ENCODE measurements at regions not wholly inside any gene's neighbourhood (a gene's known extent, or its start where the extent isn't known, plus 50 kb on each side); places are given as distances from the start of the nearest gene placed in this dataset.

DNA sequence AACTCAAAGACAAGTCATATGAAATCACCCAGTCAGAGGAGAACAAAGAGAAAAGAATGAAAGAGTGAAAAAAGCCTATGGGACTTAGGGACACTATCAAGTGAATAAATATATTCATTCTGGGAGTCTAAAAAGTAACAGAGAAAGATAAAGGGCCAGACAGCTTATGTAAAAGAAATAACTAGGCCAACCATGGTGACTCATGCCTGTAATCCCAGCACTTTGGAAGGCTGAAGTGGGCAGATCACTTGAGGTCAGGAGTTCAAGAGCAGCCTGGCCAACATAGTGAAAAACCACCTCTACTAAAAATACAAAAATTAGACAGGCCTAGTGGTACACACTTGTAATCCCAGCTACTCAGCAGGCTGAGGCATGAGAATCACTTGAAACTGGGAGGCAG is 154.7 kb upstream of the TMEM106B start:
- Histone ChIP-seq H3K27me3 (replicated peaks; ENCODE audit: control insufficient read depth, insufficient read depth, low read length) (no peaks in the 10 kb centered on the region), H3K4me3 (ENCODE audit: low read depth, low read length) (no peak overlapping the region), H3K36me3 (ENCODE audit: control insufficient read depth, insufficient read depth, low read length) (no peaks in the 10 kb centered on the region), H3K4me1 (no peaks in the 10 kb centered on the region), H3K9me3 (0 out of 2 replicates have a peak, but pooled peaks cover 5% of the 10 kb centered on the region)
- Mint-ChIP-seq H3K27ac (ENCODE audit: unreplicated experiment) (no peak overlapping the region), H3K36me3 (ENCODE audit: insufficient read depth, unreplicated experiment) (no peaks in the 10 kb centered on the region), H3K4me3 (ENCODE audit: unreplicated experiment) (no peak overlapping the region), H3K9me3 (ENCODE audit: unreplicated experiment) (peaks cover 30% of the 10 kb centered on the region), H3K27me3 (ENCODE audit: insufficient read depth, unreplicated experiment) (no peaks in the 10 kb centered on the region), H3K4me1 (ENCODE audit: low read depth, unreplicated experiment) (no peaks in the 10 kb centered on the region)
- DNase-seq: no peak
- ChIA-PET CTCF (no interaction called here), POLR2A (no interaction called here)
- intact Hi-C loops (cut with micrococcal nuclease; ENCODE audit: unreplicated experiment): no loop called here
- TF ChIP-seq, protein P1, sequence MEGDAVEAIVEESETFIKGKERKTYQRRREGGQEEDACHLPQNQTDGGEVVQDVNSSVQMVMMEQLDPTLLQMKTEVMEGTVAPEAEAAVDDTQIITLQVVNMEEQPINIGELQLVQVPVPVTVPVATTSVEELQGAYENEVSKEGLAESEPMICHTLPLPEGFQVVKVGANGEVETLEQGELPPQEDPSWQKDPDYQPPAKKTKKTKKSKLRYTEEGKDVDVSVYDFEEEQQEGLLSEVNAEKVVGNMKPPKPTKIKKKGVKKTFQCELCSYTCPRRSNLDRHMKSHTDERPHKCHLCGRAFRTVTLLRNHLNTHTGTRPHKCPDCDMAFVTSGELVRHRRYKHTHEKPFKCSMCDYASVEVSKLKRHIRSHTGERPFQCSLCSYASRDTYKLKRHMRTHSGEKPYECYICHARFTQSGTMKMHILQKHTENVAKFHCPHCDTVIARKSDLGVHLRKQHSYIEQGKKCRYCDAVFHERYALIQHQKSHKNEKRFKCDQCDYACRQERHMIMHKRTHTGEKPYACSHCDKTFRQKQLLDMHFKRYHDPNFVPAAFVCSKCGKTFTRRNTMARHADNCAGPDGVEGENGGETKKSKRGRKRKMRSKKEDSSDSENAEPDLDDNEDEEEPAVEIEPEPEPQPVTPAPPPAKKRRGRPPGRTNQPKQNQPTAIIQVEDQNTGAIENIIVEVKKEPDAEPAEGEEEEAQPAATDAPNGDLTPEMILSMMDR (IDR thresholded peaks at IDR 0.05; ENCODE audit: insufficient read depth in 1 of 2, low read depth in 1 of 2, low read length in 1 of 2, severe bottlenecking in 1 of 2, unreplicated experiment in 1 of 2): no peak
- no TSS peak for BruUV-seq (replicated peaks)

DNA sequence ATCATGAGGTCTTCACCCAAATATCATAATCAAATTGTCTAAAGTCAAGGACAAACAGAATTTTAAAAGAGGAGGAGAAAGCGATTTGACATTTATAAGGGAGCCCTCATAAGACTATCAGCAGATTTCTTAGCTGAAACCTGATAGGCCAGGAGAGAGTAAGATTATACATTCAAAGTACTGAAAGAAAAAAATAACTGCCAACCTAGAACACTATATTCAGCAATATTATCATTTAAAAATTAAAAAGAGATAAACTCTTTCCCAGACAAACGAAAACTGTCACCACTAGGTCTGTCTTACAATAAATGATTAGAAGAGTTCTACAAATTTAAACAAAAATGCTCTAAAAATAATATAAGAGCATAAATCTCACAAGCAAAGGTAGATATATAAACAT is 154.1 kb upstream of the TMEM106B start:
- CTCF ChIA-PET: no interaction called here
- POLR2A ChIA-PET: no interaction called here
- H3K4me3 ChIP-seq (ENCODE audit: low read depth, low read length): no peak overlapping the region
- H3K36me3 ChIP-seq (ENCODE audit: control insufficient read depth, insufficient read depth, low read length): no peaks in the 10 kb centered on the region
- H3K27me3 ChIP-seq (replicated peaks; ENCODE audit: control insufficient read depth, insufficient read depth, low read length): no peaks in the 10 kb centered on the region
- H3K4me1 ChIP-seq: no peaks in the 10 kb centered on the region
- peaks cover 30% of the 10 kb centered on the region for H3K9me3 Mint-ChIP-seq (ENCODE audit: unreplicated experiment)
- no peak for DNase-seq
- H3K27ac Mint-ChIP-seq (ENCODE audit: unreplicated experiment): no peak overlapping the region
- no peaks in the 10 kb centered on the region for H3K4me1 Mint-ChIP-seq (ENCODE audit: low read depth, unreplicated experiment)
- no peaks in the 10 kb centered on the region for H3K27me3 Mint-ChIP-seq (ENCODE audit: insufficient read depth, unreplicated experiment)
- intact Hi-C loops (cut with micrococcal nuclease; ENCODE audit: unreplicated experiment): no loop called here
- no peaks in the 10 kb centered on the region for H3K36me3 Mint-ChIP-seq (ENCODE audit: insufficient read depth, unreplicated experiment)
- 0 out of 2 replicates have a peak, but pooled peaks cover 5% of the 10 kb centered on the region for H3K9me3 ChIP-seq
- TF ChIP-seq, protein P1 (IDR thresholded peaks at IDR 0.05; ENCODE audit: insufficient read depth in 1 of 2, low read depth in 1 of 2, low read length in 1 of 2, severe bottlenecking in 1 of 2, unreplicated experiment in 1 of 2): no peak
- no TSS peak for BruUV-seq (replicated peaks)
- H3K4me3 Mint-ChIP-seq (ENCODE audit: unreplicated experiment): no peak overlapping the region

DNA sequence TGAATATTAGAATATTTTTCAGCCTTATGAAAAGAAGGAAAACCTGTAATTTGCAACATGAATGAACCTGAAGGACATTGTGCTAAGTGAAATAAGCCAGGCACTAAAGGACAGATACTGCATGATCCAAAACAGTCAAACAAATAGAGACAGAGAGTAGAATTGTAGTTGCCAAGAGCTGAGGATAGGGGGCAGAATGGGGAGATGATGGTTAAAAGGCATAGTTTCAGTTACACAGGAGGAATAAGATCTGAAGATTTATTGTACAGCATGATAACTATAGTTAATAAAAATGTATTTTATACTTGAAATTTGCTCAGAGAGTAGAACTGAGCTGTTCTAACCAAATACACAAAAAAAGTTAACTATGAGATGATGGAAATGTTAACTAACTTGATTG is 149.0 kb upstream of the TMEM106B start:
- BruUV-seq (replicated peaks): no TSS peak
- CTCF ChIA-PET: interaction anchor here (1.1 kb wide), 1 partner anchor 260 kb away, joined by 3 read pairs; no protein-coding TSS in a partner anchor
- intact Hi-C loops (cut with micrococcal nuclease; ENCODE audit: unreplicated experiment): no loop called here

More for the DNA sequence above, 149.0 kb upstream of the TMEM106B start:
- no peaks in the 10 kb centered on the region for H3K36me3 ChIP-seq (ENCODE audit: control insufficient read depth, insufficient read depth, low read length)
- Mint-ChIP-seq H3K36me3 (ENCODE audit: insufficient read depth, unreplicated experiment) (no peaks in the 10 kb centered on the region), H3K27me3 (ENCODE audit: insufficient read depth, unreplicated experiment) (no peaks in the 10 kb centered on the region), H3K4me3 (ENCODE audit: unreplicated experiment) (no peak overlapping the region), H3K4me1 (ENCODE audit: low read depth, unreplicated experiment) (peaks cover 13% of the 10 kb centered on the region), H3K27ac (ENCODE audit: unreplicated experiment) (no peak overlapping the region), H3K9me3 (ENCODE audit: unreplicated experiment) (peaks cover 16% of the 10 kb centered on the region)
- H3K4me3 ChIP-seq (ENCODE audit: low read depth, low read length): no peak overlapping the region
- TF ChIP-seq, protein P1 (IDR thresholded peaks at IDR 0.05; ENCODE audit: insufficient read depth in 1 of 2, low read depth in 1 of 2, low read length in 1 of 2, severe bottlenecking in 1 of 2, unreplicated experiment in 1 of 2): peak; percentile 18 to 25
- 0 out of 2 replicates have a peak, but pooled peaks cover 3% of the 10 kb centered on the region for H3K9me3 ChIP-seq
- POLR2A ChIA-PET: no interaction called here
- no peaks in the 10 kb centered on the region; the same call in 1 of the 2 replicates for H3K4me1 ChIP-seq
- H3K27me3 ChIP-seq (replicated peaks; ENCODE audit: control insufficient read depth, insufficient read depth, low read length): no peaks in the 10 kb centered on the region
- no peak for DNase-seq

All from Caco-2 (cell line).